HCT116 (cell line): ENCODE measurements at regions not wholly inside any gene's neighbourhood (a gene's known extent, or its start where the extent isn't known, plus 50 kb on each side); places are given as distances from the start of the nearest gene placed in this dataset.

Experiments used
- ATAC-seq: fragments of 200-7000 bp; cut with Tn5 transposase; 2 replicates; pipeline ENCODE4 v1.9.1; 2020; ENCODE audit warnings: mild to moderate bottlenecking, moderate library complexity
- BruUV-seq: library from RNA; stranded (reverse); fragments of 400-500 nt; replicated peaks from 2 replicates; lab custom pipeline; 2021; lab: Mats Ljungman, UMichigan
- CTCF ChIA-PET: fragments of 300-600 bp; sonication (Branson Sonifier 250); formaldehyde crosslinking; loops from one replicate; lab custom pipeline; 2021; ENCODE audit warnings: antibody characterized with exemption; lab: Charles Lee
- POLR2A ChIA-PET: fragments of 300-600, 350-600 bp; sonication (Branson Sonifier 250); formaldehyde crosslinking; loops from one replicate; lab custom pipeline; 2021; ENCODE audit warnings: antibody characterized with exemption; lab: Charles Lee
- RAD21 ChIA-PET, 2 experiments: fragments of 300-600 bp; sonication (Branson Sonifier 250); formaldehyde crosslinking; loops; one replicate each; lab custom pipeline; 2023; ENCODE audit warnings: low total read pairs in 2 of 2; ENCODE audit not compliant: uncharacterized antibody in 2 of 2, unreplicated experiment in 2 of 2, low non-redundant PET in 1 of 2; lab: Charles Lee
- DNase-seq: peaks from one replicate; pipeline ENCODE4 v3.0.0-alpha.2; 2010; ENCODE audit warnings: low read depth, low spot score
- H2AFZ ChIP-seq: fragments of 200-600 bp; shearing (Covaris generic), sonication (generic); 2 replicates; pipeline ENCODE4 v1.6.1; 2017; ENCODE audit warnings: low read depth, mixed run types, mixed read lengths, antibody characterized with exemption, low read length; ENCODE audit not compliant: poor library complexity, severe bottlenecking
- H3K27ac ChIP-seq: 2 replicates; pipeline ENCODE4 v1.5.1; 2012; ENCODE audit warnings: low read depth, low read length
- H3K27me3 ChIP-seq: fragments of 200-600 bp; sonication (generic); 2 replicates; pipeline ENCODE4 v1.6.1; 2016; ENCODE audit warnings: mixed run types, low read length, mixed read lengths; ENCODE audit not compliant: insufficient read depth
- H3K36me3 ChIP-seq, 2 experiments: fragments of 200-500 bp in 1 of 2; fragments of 200-600 bp in 1 of 2; sonication (Bioruptor generic) in 1 of 2; sonication (generic) in 1 of 2; 2 replicates each; pipeline versions ENCODE4 v1.5.1 to v1.6.1; 2014 to 2016; ENCODE audit warnings: low read length in 2 of 2, inconsistent platforms in 1 of 2, mixed read lengths in 1 of 2, mixed run types in 1 of 2; ENCODE audit not compliant: insufficient read depth in 2 of 2, control insufficient read depth in 1 of 2
- H3K4me1 ChIP-seq, 2 experiments: fragments of 200-600 bp in 1 of 2; sonication (generic) in 1 of 2; 2 replicates each; pipeline versions ENCODE4 v1.5.1 to v1.6.1; 2012 to 2017; ENCODE audit warnings: low read length in 2 of 2, inconsistent platforms in 1 of 2, mild to moderate bottlenecking in 1 of 2, mixed read lengths in 1 of 2, mixed run types in 1 of 2, moderate library complexity in 1 of 2; ENCODE audit not compliant: insufficient read depth in 2 of 2, control insufficient read depth in 1 of 2
- H3K4me2 ChIP-seq: fragments of 200-600 bp; sonication (generic); 2 replicates; pipeline ENCODE4 v1.6.1; 2017; ENCODE audit warnings: mixed run types, low read length, mixed read lengths
- H3K4me3 ChIP-seq, 2 experiments: fragments of 200-600 bp in 1 of 2; sonication (generic) in 1 of 2; replicated peaks in 1 of 2; 2 replicates each; pipeline ENCODE4 v1.5.1; 2011 to 2016; ENCODE audit warnings: low read length in 2 of 2, control low read depth in 1 of 2, low read depth in 1 of 2, mild to moderate bottlenecking in 1 of 2, mixed read lengths in 1 of 2, mixed run types in 1 of 2
- H3K79me2 ChIP-seq: fragments of 200-600 bp; sonication (generic); 2 replicates; pipeline ENCODE4 v1.6.1; 2017; ENCODE audit warnings: mild to moderate bottlenecking, mixed run types, low read length, moderate library complexity, mixed read lengths; ENCODE audit not compliant: insufficient read depth
- H3K9ac ChIP-seq: fragments of 200-600 bp; sonication (generic); 2 replicates; pipeline ENCODE4 v1.6.1; 2016; ENCODE audit warnings: low read length, mixed read lengths
- H3K9me2 ChIP-seq: fragments of 200-600 bp; sonication (generic), shearing (Covaris generic); 2 replicates; pipeline ENCODE4 v1.6.1; 2017; ENCODE audit warnings: mixed run types, mild to moderate bottlenecking, moderate library complexity; ENCODE audit not compliant: insufficient read depth
- H3K9me3 ChIP-seq, 2 experiments: fragments of 200-500 bp in 1 of 2; fragments of 200-600 bp in 1 of 2; sonication (Bioruptor generic) in 1 of 2; sonication (generic) in 1 of 2; 2 replicates each; pipeline ENCODE4 v1.6.1; 2014 to 2017; ENCODE audit warnings: low read length in 2 of 2, mixed read lengths in 2 of 2, inconsistent platforms in 1 of 2, low read depth in 1 of 2, mild to moderate bottlenecking in 1 of 2, mixed run types in 1 of 2, moderate library complexity in 1 of 2; ENCODE audit not compliant: control insufficient read depth in 1 of 2, insufficient read depth in 1 of 2
- H4K20me1 ChIP-seq: fragments of 200-600 bp; sonication (generic), shearing (Covaris generic); 2 replicates; pipeline ENCODE4 v1.6.1; 2017; ENCODE audit warnings: mixed run types, mild to moderate bottlenecking, moderate library complexity; ENCODE audit not compliant: insufficient read depth
- ATF3 ChIP-seq: IDR thresholded peaks from 2 replicates; pipeline ENCODE4 v1.6.1; 2012
- CEBPB ChIP-seq: IDR thresholded peaks from 2 replicates; pipeline ENCODE4 v1.6.1; 2012; ENCODE audit warnings: low read depth
- EGR1 ChIP-seq: IDR thresholded peaks from 2 replicates; pipeline ENCODE4 v1.6.1; 2012; ENCODE audit warnings: low read depth
- ELF1 ChIP-seq: IDR thresholded peaks from 2 replicates; pipeline ENCODE4 v1.6.1; 2012; ENCODE audit warnings: low read depth, borderline replicate concordance
- EZH2phosphoT487 ChIP-seq: fragments of 200-600 bp; IDR thresholded peaks from 2 replicates; pipeline ENCODE4 v1.6.1; 2018; ENCODE audit warnings: antibody characterized with exemption, borderline replicate concordance
- JUND ChIP-seq: IDR thresholded peaks from 2 replicates; pipeline ENCODE4 v1.6.1; 2012
- SIN3A ChIP-seq: IDR thresholded peaks from 2 replicates; pipeline ENCODE4 v1.6.1; 2012; ENCODE audit warnings: low read depth
- ZBTB33 ChIP-seq: IDR thresholded peaks from 2 replicates; pipeline ENCODE4 v1.6.1; 2011; ENCODE audit warnings: mild to moderate bottlenecking, low read length, moderate library complexity; ENCODE audit not compliant: insufficient replicate concordance; ENCODE audit errors: extremely low read depth
- intact Hi-C: fragments of 100-400 bp; cut with micrococcal nuclease; formaldehyde crosslinking; loops from 2 replicates; pipeline ENCODE4 v1.10.0; 2022

GRCh38 chr13:55255236-55255635 is 1885.5 kb upstream of the PRR20A start (continued):
- no peak for TF ChIP-seq ATF3
- no peak for TF ChIP-seq CEBPB
- TF ChIP-seq EZH2phosphoT487 = no peak
- TF ChIP-seq ELF1 = no peak

GRCh38 chr13:55263045-55263444 is 1877.7 kb upstream of the PRR20A start:
- ChIA-PET RAD21 (no interaction called here), CTCF (no interaction called here), POLR2A (no interaction called here)
- Histone ChIP-seq H3K36me3 (no peaks in the 10 kb centered on the region), H3K9me3 (peaks cover 0 to 4% of the 10 kb centered on the region in 2 experiments; a peak in 2 of 4 replicates), H3K27me3 (no peaks in the 10 kb centered on the region), H3K79me2 (no peaks in the 10 kb centered on the region), H2AFZ (no peak overlapping the region), H3K9ac (no peak overlapping the region), H3K27ac (no peak overlapping the region), H3K4me2 (no peak overlapping the region), H3K4me1 (no peaks in the 10 kb centered on the region), H3K9me2 (no peaks in the 10 kb centered on the region), H3K4me3 (no peak overlapping the region), H4K20me1 (no peaks in the 10 kb centered on the region)
- no peak for ATAC-seq
- intact Hi-C loops = no loop called here
- no peak for TF ChIP-seq ZBTB33
- no peak for TF ChIP-seq EGR1
- no peak for TF ChIP-seq SIN3A
- TF ChIP-seq JUND = no peak
- DNase-seq = no peak
- BruUV-seq = no TSS peak
